Pancreas (tissue), 10 donors: ENCODE measurements at regions not wholly inside any gene's neighbourhood (a gene's known extent, or its start where the extent isn't known, plus 50 kb on each side); places are given as distances from the start of the nearest gene placed in this dataset.

Experiments used
- ATAC-seq, 4 donors: fragments of 200-7000 bp; cut with Tn5 transposase; one replicate each; pipeline versions ENCODE4 v1.8.0 to v1.9.1; 2020; ENCODE audit warnings: mild to moderate bottlenecking in 4 of 4, moderate library complexity in 4 of 4
- DNase-seq, 6 donors: peaks; one replicate each; pipeline ENCODE4 v3.0.0-alpha.2; 2020
- FAIRE-seq: peaks from 2 replicates; lab custom pipeline; 2012; peaks lifted over from hg19 to GRCh38; lab: Jason Lieb, UNC
- H3K27ac ChIP-seq, 4 donors: fragments of 200-600 bp; sonication (generic); 1 replicate in 3 of 4; 2 replicates in 1 of 4; pipeline versions ENCODE4 v1.5.0 to v1.8.0; 2020
- H3K27me3 ChIP-seq, 4 donors: fragments of 200-600 bp; one replicate each; pipeline ENCODE4 v1.8.0; 2021
- H3K36me3 ChIP-seq, 3 donors: fragments of 200-600 bp; sonication (generic) in 1 of 3; one replicate each; pipeline versions ENCODE4 v1.5.0 to v1.8.0; 2020 to 2021
- H3K4me1 ChIP-seq, 3 donors: fragments of 200-600 bp; one replicate each; pipeline ENCODE4 v1.8.0; 2021
- H3K4me3 ChIP-seq, 4 donors: fragments of 200-600 bp; sonication (generic) in 2 of 4; one replicate each; pipeline versions ENCODE4 v1.5.0 to v1.8.0; 2020 to 2021
- H3K9me3 ChIP-seq, 4 donors: fragments of 200-600 bp; one replicate each; pipeline ENCODE4 v1.8.0; 2021
- WGBS, 2 donors: extraction: QIAGEN DNeasy Blood & Tissue Kit; methylation state at CpG; one replicate each; pipeline ENCODE4 v1.1.7; 2013; 5-methylcytosine and 5-hydroxymethylcytosine counted together
- intact Hi-C, 3 donors: fragments of 100-400 bp; cut with DNase I; formaldehyde crosslinking; loops; one replicate each; pipeline versions ENCODE4 v1.11.1 to v1.14.2; 2022
- TF ChIP-seq, protein P1 (sequence below), 4 donors: fragments of 200-600 bp; sonication (generic) in 3 of 4; IDR thresholded peaks; one replicate each; pipeline versions ENCODE4 v1.5.0 to v1.8.0; 2021; ENCODE audit warnings: antibody characterized with exemption in 4 of 4
- donor health status: healthy with polysubstance abuse.
- donor health status: DM: no; HTN: no; CAD: no; lungs with moderate emphysema.
- donor health status: DM: no; HTN: no; CAD: no.
- donor health status: control.
- donor health status: control.
- donor health status: Bipolar disorder and iron deficiency.
- donor health status: DM: yes; HTN: yes; CAD: no.
- donor health status: DM: no; HTN: no; CAD: no.
- donor health status: DM: no; HTN: no; CAD: no.
- donor health status: DM: yes; HTN: yes; CAD: no.

DNA sequence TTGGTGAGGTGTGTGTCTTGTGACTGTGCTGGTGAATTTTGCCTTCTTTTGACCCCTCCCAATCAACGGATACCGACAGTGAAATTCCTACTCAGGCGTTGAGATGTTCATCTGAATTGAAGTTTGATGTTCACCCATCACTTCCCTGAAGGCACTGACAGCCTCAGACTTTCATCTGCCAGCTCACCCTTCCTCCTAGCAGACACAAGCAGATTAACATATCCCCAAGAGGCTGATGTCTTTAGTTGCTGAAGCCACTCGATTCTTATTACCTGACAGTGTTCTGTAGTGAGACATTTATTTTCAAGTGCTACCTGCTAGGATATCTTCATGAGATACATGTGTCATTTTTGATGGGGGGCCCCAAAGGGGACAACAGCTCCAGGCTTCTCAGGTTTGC, 1330.1 kb upstream of the PIK3C3 start:
- DNase-seq (no peak), FAIRE-seq (no peak), ATAC-seq (no peak)
- Histone ChIP-seq H3K36me3 (no peaks in the 10 kb centered on the region), H3K4me1 (no peaks in the 10 kb centered on the region), H3K4me3 (no peak overlapping the region), H3K27ac (no peak overlapping the region), H3K9me3 (no peaks in the 10 kb centered on the region), H3K27me3 (no peaks in the 10 kb centered on the region)
- 53 to 72% methylated on average over 4 of the region's 4 CpGs for WGBS, 2 donors
- intact Hi-C loops: no loop called here
- TF ChIP-seq, protein P1, sequence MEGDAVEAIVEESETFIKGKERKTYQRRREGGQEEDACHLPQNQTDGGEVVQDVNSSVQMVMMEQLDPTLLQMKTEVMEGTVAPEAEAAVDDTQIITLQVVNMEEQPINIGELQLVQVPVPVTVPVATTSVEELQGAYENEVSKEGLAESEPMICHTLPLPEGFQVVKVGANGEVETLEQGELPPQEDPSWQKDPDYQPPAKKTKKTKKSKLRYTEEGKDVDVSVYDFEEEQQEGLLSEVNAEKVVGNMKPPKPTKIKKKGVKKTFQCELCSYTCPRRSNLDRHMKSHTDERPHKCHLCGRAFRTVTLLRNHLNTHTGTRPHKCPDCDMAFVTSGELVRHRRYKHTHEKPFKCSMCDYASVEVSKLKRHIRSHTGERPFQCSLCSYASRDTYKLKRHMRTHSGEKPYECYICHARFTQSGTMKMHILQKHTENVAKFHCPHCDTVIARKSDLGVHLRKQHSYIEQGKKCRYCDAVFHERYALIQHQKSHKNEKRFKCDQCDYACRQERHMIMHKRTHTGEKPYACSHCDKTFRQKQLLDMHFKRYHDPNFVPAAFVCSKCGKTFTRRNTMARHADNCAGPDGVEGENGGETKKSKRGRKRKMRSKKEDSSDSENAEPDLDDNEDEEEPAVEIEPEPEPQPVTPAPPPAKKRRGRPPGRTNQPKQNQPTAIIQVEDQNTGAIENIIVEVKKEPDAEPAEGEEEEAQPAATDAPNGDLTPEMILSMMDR (IDR thresholded peaks at IDR 0.05): no peak

DNA sequence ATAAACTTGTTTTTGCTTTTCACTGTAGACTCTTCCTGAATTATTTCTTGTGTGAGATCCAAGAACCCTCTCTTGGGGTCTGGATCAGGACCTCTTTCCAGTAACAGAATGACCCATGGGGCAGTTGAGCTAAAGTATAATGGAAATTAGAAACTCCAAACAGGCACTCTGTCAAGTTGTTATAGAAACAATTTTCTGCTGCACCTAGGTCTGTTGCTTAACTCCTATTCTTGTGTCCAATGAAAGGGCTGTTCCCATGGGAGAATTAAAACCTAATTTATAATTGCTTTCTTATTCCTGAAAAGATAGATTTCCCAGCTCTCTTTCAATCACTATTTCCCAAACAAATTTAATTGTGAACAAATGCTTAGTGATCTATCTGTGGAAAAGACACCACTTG, 1341.3 kb upstream of the PIK3C3 start:
- no peak for ATAC-seq
- Histone ChIP-seq H3K4me1 (no peaks in the 10 kb centered on the region), H3K27ac (no peak overlapping the region), H3K36me3 (no peaks in the 10 kb centered on the region), H3K27me3 (no peaks in the 10 kb centered on the region), H3K4me3 (no peak overlapping the region), H3K9me3 (no peaks in the 10 kb centered on the region)
- no peak for DNase-seq
- intact Hi-C loops: no loop called here
- no peak for FAIRE-seq
- TF ChIP-seq, protein P1 (IDR thresholded peaks at IDR 0.05): no peak

DNA sequence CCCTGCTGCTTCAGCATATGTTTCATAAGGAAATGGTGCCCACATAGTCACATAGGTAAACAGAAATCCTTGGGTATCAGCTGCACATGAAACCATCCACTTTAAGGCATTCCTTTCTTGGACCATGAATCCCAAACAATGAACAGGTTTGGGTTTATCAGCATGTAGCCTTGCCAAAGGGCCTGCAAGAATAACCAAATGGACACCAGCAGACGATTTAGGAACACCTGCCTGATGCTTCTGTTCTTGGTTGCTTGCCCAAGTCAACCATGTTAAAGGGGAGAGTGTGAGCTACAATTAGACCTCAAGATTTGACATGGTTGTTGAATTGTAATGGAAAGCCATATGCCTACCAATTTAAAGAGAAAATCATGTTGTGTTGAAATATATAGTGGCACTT, 1342.7 kb upstream of the PIK3C3 start:
- FAIRE-seq: no peak
- DNase-seq: no peak
- Histone ChIP-seq H3K36me3 (no peaks in the 10 kb centered on the region), H3K27me3 (no peaks in the 10 kb centered on the region), H3K9me3 (no peaks in the 10 kb centered on the region), H3K27ac (no peak overlapping the region), H3K4me3 (no peak overlapping the region), H3K4me1 (no peaks in the 10 kb centered on the region)
- 34 to 49% methylated on average over 1 of the region's 1 CpG for WGBS, 2 donors
- TF ChIP-seq, protein P1 (IDR thresholded peaks at IDR 0.05): no peak
- intact Hi-C loops: no loop called here
- no peak for ATAC-seq

DNA sequence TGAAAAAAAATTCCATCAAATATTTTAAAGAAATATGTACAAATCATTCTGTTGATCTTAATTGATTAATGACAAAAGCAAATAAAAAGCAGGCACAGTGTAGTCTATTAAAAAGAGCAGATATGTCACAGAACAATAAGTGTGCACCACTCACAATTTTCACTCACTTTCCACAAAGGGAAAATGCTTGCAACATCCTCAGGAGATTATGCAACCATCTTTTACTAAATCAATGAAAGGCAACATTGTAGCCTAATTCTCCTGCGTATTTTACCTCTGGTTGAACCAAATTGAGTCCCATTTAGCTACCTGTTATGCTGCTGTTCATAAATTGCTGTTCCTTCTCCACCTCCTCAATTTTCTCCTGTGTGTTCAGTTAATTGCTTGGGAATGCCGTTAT, 1346.8 kb upstream of the PIK3C3 start:
- FAIRE-seq (no peak), DNase-seq (no peak), ATAC-seq (no peak)
- intact Hi-C loops: no loop called here
- Histone ChIP-seq H3K9me3 (no peaks in the 10 kb centered on the region), H3K36me3 (no peaks in the 10 kb centered on the region), H3K4me3 (no peak overlapping the region), H3K27me3 (no peaks in the 10 kb centered on the region), H3K4me1 (no peaks in the 10 kb centered on the region), H3K27ac (no peak overlapping the region)
- 31 to 43% methylated on average over 2 of the region's 2 CpGs for WGBS, 2 donors
- TF ChIP-seq, protein P1 (IDR thresholded peaks at IDR 0.05): no peak

DNA sequence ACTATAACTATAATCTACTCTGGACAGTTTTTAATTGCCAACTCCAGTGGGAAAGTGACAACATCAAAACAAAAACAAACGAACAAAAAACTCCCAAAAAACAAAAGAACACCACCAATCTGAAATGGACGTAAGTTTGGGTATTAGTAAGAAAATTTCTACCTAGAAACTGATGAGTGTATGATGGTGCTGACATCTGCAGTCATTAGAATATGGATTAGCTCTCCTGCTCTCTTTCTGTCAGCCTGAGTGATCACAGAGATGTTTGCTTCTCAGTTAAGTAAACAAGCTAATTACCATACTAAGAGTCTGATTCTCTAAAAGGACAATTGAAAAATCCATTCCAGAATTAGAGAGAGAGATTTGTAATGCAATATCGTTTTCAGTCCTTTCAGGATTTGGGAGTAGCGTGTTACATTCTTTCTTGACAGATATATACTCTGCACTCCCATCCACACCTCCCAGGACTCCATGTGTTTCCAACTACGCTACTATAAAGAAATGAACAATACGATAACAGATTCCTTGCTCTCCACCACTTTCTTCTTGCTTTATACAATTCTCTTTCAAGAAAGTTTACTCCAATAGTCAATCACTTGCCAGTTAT, 1347.4 kb upstream of the PIK3C3 start:
- FAIRE-seq (no peak), DNase-seq (no peak)
- no peaks in the 10 kb centered on the region for H3K9me3 ChIP-seq

More for the DNA sequence above, 1347.4 kb upstream of the PIK3C3 start:
- no peaks in the 10 kb centered on the region for H3K4me1 ChIP-seq
- H3K27ac ChIP-seq: no peak overlapping the region
- H3K36me3 ChIP-seq: no peaks in the 10 kb centered on the region
- 36 to 38% methylated on average over 6 of the region's 6 CpGs for WGBS, 2 donors
- ATAC-seq: no peak
- no peak overlapping the region for H3K4me3 ChIP-seq
- intact Hi-C loops: no loop called here
- TF ChIP-seq, protein P1 (IDR thresholded peaks at IDR 0.05): no peak
- no peaks in the 10 kb centered on the region for H3K27me3 ChIP-seq
